HS-5 (cell line): ENCODE measurements at regions not wholly inside any gene's neighbourhood (a gene's known extent, or its start where the extent isn't known, plus 50 kb on each side); places are given as distances from the start of the nearest gene placed in this dataset.
A peak's percentile ranks its signal among the peaks of the same experiment; 100 is the strongest.

Experiments used
- DNase-seq: peaks from one replicate; pipeline ENCODE4 v3.0.0-alpha.2; 2012; ENCODE audit warnings: low read depth

DNA sequence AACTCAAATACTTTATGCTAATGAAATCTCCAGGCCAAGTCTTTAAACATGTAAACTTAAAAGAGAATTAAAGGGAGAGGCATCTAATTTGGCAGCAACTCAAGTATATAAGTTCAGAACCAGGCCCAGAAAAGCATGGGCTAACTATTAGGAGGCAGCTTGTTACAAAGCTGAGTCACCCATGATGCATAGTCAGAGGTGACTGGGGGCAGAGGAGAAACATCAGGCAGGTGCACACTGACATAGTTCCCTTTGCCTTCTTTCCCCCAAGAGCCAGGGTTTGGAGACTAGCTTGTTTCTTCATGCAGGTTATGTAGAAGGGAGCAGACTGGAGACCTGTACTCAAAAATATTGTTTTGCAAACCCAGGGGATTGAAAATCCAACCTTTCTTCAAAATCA, 619.0 kb downstream of the SOX6 start:
- no peak for DNase-seq

DNA sequence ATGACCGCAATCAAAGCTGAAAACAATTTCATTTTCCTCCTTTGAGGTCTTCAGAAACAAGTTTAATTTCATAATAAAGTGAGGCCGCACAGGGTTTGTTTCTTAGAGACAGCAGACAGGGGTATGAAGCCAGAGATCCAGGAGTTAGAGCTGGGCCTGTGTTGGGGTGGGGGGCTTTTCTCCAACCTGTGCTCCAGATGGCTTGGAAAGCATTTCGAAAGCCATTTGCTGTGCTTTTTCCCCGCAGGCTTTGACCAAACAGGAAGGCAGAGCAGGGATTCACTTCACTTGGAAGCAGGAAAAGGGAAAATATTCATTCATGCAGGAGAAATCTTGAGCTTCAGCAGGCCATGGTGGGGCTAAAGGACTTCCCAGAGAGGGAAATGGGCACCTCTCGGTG, 617.4 kb downstream of the SOX6 start:
- no peak for DNase-seq

DNA sequence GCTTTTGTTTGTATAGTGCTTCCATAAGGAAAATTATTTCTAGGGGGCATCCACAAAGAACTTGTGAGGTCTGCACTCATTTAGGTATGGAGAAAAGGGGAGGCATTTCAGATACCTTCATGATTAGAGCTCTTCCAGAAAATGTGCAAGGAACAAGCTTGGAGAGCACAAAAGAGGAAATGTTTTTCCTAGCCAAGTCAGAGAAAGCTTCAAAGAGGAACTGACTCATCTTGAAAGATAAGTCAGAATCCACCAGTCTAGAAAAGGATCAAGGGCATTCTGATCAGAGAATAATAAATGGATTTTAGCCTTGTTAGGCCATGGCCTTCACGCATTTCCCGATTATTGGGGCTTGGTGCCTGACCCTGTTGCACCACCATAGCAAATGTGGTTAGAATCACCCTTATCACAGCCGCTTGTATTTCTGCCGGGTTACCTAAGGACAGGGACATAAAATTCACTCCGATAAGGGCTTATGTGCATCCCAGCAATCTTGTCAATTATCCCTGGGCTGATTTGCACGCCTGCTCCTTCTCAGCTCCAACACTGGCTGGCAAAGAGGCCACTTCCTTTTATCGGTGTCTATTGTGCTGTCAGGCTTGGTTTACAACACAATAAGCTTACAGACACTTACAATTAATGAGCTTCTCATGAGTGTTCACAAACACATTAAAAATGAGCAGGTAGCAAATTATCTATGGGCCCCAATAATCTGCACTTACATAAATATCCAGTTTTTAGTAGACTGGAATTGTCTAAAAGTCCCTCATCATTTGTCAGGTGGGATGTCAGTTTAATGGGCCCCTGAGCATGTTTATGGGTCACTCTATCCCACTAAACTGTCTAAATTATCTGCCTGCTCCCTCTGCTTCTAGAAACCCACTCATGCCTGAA, 613.5 kb downstream of the SOX6 start:
- no peak for DNase-seq

DNA sequence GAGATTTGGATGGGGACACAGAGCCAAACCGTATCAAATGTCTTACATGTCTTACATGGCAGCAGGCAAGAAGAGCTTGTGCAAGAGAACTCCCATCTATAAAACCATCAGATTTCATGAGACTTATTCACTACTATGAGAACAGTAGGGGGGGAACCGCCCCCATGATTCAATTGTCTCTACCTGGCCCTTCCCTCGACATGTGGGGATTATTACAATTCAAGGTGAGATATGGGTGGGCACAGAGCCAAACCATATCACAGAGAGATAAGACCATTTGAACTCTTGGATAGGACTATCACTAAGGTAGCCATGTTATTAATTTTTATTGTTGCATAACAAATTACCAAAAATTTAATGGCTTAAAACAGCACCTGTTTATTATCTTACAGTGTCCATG, 611.7 kb downstream of the SOX6 start:
- DNase-seq: no peak

DNA sequence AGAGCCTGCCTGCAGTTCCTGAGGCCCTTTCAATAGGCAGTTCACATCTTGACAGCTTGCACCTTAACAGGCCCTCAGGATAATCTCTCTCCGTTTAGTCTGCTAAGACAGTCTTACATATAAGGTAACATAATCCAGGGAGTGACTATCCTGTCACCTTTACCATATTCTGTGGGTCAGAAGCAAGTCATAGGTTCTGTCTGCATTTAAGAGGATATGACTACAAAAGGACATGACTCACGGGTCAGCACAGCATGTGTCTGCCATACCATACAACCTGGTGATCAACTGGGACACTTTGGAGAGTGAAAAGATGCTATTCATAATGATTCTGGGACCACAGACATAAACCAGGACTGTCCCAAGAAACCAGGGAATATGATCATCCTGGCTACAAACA, 611.1 kb downstream of the SOX6 start:
- no peak for DNase-seq

DNA sequence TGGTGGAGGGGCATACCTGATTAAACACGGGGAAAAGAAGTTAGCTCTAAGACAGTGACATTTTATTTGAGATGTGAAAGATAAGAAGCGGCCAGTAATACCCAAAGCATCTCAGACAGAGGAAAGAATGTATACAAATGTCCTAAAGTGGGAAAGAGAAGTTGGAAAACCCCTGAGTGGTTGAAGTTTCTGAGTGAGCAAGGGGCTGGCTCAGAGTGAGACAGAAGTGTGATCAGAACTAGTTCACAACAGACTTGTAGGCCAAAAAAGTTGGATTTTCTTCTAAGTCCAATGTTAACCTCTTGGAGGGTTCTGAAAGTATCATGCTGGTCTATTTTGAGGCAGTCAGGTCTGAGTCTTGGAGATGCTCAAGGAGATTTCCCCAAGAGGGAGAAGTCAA, 608.7 kb downstream of the SOX6 start:
- no peak for DNase-seq

DNA sequence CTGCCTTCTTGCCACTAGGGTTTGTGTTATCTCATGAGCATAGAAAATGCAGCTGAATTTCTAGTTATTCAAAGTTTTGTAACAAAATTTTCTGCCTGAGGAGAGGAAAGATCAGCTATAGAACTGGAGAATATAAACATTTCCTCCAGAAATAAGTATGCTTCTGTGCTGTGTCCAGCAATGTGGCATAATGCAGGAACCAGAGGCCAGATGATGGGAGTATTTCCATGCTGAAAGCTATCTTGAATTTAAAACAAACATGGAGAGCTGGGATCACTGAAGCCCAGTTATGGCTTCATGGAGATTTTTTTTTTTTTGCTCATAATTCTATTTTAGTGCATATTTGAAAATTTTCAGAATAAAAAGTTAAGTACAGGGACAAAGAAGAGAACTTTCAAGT, 608.2 kb downstream of the SOX6 start:
- no peak for DNase-seq

DNA sequence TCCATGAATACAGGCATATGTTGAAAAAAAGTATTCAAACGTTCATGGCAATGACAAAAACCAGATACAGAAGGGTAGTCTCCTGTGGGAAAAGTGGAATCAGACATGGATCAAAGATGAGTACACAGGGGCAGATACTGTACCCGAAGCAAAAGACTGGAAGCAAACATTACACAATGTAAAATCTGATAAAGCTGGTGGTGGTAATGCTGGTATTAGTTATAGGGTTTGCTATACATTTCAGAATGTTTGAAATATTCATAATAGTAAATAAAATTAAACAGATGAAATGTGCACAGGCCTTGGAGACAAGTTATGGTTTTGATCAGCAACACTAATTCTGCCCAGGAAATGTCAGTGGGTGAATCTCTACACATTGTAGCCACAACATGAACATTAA, 607.6 kb downstream of the SOX6 start:
- no peak for DNase-seq

DNA sequence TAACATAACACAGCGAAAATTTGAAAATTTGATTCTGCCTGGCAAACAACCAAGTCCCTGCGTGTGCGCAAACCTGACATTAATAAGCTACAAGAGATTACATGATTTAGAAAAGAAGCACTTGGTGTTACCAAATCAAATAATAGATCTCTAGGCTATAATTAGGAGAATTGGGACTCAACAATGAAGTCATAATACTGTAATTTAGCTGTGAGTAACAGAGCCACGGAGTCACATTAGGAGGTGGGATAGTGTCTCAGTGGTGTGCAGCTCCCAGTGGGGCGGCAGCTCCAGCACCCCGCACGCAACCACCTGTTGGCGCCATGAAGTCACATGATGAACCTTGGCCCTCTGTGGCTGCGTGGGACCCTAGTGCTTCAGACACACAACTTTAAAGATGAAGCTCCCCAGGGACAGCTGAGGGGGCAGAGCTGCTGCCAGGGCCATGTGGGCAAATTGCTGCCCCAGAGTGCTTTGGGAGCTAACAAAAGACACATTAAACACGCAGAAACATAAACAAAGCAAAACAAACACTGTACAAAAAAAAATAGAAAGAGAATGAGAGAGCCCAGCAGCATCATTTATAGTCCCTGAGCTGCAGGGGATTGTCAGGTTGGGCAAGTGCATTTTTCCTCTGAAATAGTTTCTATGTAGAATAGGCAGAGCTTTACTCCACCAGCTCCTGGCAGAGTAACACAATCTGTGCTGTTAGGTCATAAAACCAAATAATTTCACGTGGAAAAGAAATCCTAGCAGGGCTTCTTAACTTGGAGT, 605.6 kb downstream of the SOX6 start:
- DNase-seq: no peak

DNA sequence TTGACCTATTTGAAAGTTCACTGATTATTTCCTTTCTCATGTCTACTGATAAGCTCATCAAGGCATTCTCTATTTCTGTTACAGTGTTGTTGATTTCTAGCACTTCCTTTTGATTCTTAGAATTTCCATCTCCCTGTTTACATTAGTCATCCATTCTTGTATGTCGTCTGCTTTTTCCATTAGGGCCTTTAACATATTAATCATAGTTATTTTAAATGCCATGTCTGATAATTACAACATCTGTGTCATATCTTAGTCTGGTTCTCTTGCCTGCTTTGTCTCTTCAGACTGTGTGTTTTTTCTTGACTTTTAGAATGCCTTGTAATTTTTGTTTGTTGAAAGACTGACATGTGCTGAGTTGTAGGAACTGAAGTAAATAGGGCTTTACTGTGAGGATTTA, 602.1 kb downstream of the SOX6 start:
- DNase-seq: no peak

DNA sequence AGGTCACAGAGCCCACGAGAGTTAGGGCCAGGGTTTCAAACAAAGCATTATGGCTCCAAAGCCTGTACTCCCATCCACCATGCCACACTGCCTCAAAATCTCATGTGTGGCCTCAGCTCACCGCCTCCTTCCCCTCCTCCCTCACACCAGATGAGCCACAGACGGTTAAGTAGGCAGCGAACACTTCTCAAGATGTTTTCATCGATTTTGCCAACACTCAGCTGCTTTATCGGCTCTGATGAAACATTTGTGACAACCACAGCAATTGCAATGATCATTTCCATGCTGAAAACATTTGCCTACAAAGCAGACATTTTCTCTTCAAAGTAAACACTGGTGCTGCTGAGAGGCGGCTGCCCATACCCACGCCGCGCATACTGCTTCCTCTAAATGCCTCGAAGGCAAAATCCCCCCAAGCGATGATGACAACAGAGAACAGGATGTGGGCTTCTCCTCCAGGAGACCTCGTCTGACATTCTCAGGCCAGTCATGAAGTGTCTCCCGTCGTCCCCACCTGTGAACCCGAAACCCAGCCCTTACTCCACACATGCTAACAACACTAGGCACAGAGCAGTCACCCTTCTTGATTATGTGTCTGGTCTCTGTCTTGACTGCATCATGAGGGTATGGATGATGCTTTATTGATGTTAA, 599.2 kb downstream of the SOX6 start:
- DNase-seq: no peak

DNA sequence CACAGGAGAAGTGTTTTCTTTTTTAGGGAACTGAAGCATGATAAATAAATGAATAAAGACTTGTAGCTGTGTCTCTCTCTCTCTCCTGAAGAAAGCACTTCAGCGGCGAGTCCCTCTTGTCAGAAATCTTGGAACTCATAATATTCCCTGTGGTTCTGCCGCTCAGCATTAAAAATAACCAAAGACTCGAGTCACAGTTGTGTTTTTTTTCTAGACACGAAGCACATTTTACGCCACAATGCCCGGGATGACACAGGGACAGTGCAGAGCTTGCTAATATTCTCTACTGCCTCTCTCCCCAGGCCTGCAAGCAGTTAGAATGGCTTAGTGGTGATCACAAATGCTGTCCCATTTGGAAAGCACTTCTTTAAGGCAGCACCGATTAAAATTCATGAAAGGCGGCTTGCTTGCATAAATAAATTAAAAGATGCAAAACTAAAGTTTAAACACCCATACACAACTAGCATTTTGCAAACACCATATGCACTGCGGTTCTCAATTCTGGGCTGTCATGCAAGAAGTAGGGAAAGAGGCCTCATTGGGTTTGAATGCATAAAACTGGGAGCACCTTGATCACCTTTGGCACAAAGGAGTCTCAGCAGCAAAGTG, 597.4 kb downstream of the SOX6 start:
- DNase-seq: no peak

DNA sequence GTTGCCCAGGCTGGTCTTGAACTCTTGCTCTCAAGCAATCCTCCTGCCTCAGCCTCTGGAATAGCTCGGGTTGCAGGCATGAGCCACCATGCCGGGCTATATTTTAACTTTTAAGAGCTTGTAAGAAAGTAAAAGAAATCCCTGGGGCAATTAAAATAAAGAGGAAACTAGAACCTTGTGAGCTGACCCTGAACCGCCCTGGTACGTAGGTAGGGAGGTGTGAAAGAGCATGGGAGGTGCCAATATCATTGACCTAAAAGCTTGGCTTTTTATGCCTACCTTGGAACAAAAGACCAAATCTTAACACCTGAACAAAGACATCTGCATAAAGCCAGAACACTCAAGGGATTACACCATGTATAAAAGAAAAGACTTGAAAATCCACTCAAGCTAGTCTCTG, 595.1 kb downstream of the SOX6 start:
- DNase-seq: no peak

DNA sequence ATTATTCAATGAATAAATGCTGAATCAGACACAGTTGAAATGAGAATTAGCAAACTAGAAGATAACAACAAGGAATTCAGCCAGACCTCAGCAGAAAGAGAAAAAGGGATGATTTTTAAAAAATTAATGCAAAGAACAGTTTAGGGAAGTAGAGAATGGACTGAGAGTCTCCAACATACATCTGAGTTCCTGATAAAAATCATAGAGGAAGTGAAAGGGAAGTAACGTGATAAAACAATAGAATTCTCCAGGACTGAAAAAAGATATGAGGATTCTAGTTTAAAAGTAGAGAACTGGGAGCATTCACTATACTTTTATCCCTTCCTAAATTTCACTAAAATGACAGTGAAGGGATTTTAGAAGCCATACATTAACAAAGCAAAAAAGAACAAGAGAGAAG, 592.0 kb downstream of the SOX6 start:
- DNase-seq: no peak

DNA sequence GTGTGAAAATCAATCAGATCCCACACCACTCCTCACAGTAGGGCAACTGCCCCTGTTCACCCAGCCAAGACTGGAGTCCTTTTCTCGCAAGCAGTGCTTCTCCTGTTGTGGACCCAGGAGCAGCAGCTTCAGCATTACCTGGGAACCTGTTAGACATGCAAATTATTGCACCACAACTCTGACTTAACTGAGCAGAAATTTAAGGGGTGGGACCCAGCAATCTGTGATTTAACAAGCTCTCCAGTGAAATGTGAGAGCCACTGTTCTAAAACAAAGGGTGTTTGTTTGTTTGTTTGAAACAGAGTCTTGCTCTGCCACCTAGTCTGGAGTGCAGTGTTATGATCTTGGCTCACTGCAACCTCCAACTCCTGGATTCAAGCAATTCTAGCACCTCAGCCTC, 591.4 kb downstream of the SOX6 start:
- no peak for DNase-seq

DNA sequence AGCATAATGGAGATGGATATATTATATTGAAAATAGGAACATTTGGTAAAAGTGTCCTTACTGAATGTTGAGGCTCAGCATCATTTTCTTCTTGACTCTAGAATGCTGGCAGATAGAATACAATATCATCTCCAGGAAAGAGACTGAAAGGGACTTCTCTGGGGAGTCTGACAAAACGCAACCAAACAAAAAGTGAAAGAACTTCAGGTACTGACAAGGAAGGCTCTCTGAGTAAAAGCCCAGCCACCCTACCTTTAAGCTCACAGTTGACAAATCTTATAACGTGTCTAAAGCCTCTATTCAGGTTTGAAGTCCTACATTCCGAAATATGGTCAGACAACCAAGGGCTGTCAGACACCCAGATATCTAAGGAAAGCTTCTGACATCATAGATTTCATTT, 590.8 kb downstream of the SOX6 start:
- DNase-seq: no peak

DNA sequence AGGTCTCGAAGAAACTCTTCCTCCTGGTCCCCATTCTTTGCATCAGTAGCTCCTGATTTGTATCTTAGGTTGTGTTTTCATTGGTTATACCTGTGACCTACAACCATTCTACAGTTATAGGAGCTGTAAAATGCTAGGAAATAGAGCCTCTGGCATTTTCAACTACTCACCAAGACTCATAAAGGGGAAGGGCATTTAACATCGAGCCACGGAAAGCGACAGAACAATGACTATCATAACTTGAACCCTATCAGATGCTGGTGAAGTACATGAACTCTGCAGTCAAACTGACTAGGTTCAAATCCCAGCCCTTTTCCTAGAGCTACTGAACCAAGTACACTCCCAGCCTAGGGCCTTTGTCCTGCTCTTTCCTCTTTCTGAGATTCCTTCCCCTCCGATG, 588.0 kb downstream of the SOX6 start:
- DNase-seq: no peak

DNA sequence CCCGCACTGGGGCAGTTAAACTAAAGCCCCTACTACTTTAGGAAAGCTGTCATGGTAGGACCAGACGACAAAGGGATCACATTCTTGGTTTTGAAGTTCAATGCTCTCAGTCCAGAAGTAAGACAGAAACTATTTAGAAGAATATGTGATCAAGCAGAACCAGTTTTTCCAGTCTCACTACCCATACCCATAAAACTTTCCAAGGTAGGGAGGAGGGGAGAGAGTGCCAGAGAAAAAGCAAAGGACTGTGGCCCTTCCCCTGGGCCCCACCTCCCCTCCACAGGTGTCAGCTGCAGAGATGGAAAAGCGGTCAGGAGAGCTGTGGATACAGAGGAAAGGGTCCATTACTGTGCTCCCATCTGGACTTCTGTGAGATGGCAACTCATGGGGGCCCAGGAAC, 587.1 kb downstream of the SOX6 start:
- no peak for DNase-seq

DNA sequence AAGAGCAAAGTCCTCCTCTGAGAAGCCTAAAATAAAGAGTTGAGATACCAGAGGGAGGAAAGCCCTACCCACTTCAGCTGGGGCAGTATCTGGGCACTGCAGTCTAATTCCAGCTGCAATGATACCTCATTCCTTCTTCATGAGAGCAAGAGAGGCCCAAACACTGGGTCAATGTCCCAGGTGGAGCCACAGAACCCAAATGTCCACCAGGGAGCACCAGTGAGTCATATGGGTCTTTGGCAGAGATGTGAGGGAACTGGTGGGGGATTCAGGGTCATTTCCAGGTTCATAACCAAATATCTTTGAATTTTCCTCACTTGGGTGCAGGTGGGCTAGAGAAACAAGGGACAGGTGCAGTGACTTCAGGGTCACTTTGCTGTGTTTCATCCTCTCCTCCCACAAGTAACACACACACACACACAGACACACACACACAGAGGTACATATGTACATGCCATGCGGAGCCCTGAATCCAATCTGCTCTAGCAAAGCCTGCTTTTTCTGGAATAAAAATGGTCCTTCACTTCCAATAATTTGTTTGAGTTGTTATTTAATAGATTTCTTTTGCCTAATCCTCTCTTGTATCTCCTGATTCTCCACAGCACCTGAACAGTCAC, 585.4 kb downstream of the SOX6 start:
- DNase-seq: peak; percentile 24

DNA sequence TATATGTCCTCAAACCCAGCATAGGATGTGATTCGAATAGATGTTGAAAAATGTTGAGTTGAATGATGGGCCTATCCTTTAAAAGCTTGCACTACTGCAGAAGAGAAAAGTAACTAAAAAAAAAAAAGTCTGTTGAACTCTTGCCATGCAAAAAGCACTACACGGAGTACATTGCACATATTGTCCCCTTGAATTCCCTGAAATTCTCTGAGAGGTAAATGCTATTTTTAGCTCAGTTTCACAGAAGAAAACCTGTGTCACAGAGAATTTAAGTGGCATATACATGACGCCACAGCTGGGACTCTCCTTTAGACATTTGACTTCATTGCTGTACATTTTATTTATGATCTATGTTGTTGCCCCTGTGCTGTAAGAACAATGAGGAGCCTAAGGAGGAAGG, 583.8 kb downstream of the SOX6 start:
- no peak for DNase-seq

DNA sequence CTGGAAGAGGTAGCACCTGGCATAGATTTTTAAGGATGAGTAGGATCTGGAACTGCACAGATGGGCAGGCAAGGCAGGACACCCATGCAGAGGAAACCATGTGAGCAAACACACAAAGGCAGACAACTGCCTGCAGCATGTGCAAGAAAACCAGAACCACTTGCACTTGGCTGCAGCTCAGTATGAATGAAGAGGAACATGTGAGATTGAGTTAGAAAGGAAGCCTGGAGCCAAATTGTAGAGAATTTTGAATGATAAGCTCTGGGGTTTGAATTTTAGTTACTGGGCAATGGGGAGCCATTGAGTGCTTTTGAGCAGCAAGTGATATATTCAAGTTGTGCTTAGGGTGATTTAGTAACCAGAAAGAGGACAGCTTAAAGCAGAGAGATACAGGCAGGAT, 583.4 kb downstream of the SOX6 start:
- DNase-seq: no peak
